ENCODE measurements at regions not wholly inside any gene's neighbourhood (a gene's known extent, or its start where the extent isn't known, plus 50 kb on each side); places are given as distances from the start of the nearest gene placed in this dataset.

DNA sequence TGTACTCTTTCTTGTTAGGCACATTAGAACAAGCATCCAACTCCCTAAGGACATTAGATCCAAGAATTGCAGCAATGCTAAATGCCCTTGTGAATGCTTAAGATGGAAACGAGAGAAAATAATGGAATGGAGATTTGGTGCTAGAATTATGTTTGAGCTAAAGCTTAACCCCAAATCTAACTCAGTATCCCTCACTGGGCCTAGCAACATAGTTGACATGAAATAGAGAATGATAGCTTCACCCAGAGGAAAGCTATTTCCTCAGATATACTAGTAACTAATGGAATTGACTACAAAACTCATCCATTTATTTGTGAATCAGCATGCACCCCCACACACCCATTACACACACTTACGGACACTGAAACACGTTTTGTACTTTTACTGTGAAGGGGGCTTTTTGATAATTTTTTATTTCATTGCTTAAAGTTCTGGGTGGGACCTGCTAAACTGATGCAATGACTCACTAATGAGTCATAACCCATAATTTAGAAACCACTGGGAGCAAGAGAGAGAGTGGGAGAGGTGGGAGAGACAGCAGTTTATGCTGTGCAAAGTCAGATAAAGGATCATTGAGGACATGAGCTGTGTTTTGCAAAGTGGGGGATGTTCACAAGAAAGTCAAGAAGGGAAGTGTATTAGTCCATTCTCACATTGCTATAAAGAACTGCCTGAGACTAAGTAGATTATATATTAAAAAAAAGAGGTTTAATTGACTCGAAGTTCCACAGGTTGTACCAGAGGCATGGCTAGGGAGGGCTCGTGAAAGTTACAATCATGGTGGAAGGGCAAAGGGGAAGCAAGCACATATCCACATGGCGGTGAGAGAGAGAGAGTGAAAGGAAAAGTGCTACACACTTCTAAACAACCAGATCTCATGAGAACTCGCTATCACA, 382.7 kb downstream of the SFMBT2 start:
- DNase-seq (ENCODE audit: low read depth in 1 of 2, low spot score in 1 of 2) = no peak

DNA sequence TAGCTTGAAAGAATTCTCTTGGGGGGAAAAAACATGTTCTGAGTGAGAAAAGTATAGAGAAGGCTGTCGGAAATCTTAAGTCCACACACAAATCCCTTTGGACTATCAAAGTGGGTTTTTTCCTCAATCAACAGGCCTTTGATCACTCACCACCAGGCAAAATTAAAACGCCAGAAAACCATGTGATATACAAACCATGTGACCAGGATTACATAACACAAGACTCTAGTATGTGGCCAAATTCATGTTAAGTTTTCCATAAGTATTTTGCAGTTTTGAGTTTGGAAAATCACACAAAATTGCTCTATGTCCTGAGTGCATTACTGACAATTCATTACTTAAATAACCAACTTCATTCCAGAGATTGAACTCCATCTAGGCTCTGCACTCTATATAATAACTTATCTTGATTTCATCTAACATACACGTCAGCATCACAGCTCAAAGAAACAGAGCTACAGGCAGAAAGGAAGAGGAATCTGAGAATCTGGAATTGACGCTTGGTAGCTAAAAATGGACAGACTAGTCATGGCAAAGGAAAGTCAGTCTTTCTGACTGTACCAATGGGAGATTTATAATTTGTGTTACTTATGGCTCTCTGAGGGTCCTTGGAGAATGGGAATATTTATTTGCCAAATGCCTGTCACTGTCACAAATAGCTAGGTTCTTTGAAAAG, 383.5 kb downstream of the SFMBT2 start:
- DNase-seq (ENCODE audit: low read depth in 1 of 2, low spot score in 1 of 2) = no peak

DNA sequence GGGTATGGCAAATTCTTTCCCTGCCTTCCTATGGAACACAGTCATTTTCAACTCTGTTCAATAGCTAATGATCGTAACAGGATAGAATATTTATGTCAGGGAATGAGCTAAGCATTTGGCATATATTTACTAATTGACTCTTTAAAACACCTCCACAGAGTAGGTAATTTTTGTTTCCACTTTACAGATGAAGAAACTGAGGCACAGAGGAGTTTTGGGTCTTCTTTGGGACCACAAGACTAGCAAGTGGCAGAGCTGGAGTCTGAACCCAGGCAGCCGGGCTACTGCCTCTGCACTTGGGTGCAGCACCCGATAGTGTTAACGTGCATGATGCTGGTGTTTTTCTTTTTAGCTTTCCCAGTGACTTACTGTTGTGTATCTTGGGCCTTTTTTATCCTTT, 384.0 kb downstream of the SFMBT2 start:
- no peak for DNase-seq (ENCODE audit: low read depth in 1 of 2, low spot score in 1 of 2)

DNA sequence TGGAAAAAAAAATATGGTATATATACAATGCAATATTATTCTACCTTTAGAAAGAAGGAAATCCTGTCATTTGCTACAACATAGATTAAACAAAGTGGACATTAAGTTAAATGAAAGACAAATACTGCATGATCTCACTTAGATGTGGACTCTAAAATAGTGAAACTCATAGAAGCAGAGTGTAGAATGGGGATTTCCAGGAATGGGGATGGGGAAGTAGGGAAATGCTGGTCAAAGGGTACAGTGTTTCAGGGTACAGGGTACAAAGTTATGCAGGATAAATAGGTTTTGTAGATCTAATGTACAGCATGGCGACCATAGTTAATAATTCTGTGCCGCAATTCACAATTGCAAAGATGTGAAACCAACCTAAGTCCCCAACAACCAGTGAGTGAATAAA, 385.5 kb downstream of the SFMBT2 start:
- no peak for DNase-seq (ENCODE audit: low read depth in 1 of 2, low spot score in 1 of 2)

DNA sequence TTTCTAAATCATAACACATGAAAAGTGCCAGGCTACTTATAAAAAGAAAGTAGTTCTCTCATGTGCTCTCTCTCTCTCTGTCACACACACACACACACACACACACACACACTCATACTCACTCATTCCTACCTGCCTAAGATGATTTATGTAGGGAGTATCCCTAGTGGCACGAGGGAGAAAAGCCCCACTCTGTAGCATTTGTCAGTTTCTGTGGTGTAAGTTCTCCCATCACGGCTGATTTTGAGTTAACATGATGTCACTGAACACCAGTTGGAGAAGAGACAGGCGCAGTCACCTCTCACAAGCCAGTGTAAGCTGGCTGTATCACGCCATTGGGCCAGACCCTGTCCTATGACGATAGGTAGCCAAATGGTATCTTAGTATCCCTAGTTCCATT, 395.4 kb downstream of the SFMBT2 start:
- no peak for DNase-seq (ENCODE audit: low read depth in 1 of 2, low spot score in 1 of 2)

DNA sequence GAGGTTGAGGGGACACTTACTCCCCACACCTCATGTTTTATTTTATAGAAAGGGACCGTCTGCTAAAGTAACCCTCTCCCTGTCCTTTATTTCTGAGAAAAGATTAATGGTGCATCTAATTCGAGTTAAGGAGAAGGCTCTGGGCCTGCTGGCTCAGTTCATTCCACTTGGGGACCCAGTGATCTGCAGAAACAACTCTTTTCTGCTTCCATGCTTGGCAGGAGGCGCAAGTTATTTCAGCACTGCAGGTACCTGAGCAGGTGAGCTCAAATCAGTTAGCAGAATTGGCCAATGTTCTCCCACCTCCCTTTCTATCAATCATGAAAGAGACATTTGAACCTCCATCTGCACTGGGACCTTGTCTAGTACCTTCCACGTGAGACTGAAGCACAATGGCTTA, 396.1 kb downstream of the SFMBT2 start:
- DNase-seq (ENCODE audit: low read depth in 1 of 2, low spot score in 1 of 2) = no peak

DNA sequence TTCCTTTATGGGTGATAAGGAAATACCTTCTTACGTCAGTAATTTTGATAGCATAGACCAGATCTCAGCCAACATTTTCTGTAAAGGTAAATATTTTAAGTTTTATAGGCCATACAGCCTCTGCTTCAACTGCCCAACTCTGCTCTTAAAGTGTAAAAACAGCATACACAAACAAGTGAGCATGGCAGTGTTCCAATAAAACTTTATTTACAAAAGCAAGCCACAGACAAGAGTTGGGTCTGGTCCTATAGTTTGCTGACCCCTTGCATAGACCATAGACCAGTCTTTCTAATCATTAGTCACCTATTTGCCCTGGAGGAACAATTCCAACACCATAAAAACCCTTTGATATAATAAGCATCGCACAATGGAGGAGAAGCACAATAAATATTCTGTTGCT, 398.8 kb downstream of the SFMBT2 start:
- no peak for DNase-seq (ENCODE audit: low read depth in 1 of 2, low spot score in 1 of 2)

DNA sequence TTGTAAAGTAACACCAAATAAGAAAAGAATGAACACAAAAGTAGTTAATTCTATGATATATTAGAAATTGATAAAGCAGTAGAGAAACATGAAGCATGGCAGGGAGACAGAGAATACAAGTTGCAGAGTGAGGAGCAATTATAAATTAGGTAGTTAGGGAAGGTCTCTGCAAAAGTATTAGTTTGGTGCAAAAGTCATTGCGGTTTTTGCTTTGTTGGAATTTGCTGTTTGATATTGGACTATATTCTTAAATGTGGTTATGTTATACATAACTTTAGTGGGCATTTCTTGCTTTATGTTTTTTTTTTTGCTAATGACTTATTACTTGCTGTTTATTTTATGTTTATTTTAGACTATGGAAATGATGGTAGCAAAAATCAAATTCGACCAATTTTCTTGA, 402.2 kb downstream of the SFMBT2 start:
- DNase-seq (ENCODE audit: low read depth in 1 of 2, low spot score in 1 of 2) = no peak

DNA sequence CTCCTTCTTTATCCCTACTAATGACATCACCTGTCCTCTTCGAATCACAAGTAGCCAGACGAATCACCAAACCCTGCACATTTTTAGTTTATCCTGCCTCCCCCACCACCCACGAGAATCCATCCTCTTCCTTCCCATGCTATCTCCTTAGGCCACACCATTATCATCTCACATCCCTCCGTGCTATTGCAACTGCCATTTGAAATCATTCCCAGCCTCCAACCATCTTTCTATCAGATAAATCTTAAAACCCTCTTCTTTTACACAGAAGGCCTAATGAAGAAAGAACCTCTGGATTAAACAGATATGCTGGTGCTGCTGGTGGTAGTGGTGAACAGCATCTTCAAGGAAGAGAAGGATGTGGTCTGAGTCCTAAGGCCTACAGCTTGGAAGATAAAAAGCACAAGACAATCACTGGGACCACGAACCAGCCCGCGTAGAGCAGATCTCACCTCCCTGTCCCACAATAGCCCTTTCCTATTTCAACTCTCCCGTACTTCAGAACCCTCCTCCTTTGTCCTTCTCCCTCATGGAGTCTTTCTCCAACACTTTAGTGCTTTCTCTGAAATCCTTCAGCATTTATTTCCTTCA, 403.1 kb downstream of the SFMBT2 start:
- DNase-seq (ENCODE audit: low read depth in 1 of 2, low spot score in 1 of 2) = no peak

DNA sequence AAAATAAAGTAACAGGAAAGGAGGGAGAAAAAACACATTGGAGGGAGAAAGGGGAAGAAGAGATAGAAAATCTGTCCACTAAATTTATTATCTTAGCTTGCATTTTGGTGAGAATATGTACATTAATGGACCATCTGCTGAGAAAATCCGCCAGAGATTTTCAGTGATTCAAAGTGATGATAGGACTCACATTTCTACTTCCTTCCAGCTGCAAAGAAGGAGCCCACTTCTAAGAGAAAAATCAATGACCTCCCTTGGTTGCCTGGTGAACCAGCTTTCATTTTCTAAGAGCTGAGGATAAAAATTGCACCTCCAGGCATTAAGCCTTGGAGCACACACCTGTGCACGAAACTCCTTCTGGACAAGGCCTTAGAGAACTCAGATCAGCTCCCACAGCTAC, 404.3 kb downstream of the SFMBT2 start:
- no peak for DNase-seq (ENCODE audit: low read depth in 1 of 2, low spot score in 1 of 2)

DNA sequence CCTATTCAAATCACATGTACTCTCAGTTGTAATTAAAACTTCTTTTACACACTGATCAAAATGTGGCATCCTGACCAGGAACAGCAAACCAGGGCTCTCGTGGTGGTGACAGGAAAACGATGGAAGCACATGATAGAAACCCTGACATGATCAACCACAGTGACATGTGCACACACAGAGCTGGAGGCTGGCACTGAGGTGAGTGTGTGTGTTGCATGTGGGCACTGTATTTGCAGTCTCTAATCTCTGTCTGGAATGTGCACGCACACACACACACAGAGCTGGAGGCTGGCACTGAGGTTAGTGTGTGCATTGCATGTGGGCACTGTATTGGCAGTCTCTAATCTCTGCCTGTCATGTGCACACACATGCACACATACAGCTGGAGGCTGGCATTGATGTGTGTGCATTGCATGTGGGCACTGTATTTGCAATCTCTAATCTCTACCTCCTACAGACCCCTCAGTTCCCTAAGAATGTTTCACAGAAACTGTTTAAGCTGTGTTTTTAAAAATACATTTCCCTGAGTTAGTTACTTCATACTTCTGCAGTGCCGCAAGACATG, 406.9 kb downstream of the SFMBT2 start:
- DNase-seq (ENCODE audit: low read depth in 1 of 2, low spot score in 1 of 2) = no peak

DNA sequence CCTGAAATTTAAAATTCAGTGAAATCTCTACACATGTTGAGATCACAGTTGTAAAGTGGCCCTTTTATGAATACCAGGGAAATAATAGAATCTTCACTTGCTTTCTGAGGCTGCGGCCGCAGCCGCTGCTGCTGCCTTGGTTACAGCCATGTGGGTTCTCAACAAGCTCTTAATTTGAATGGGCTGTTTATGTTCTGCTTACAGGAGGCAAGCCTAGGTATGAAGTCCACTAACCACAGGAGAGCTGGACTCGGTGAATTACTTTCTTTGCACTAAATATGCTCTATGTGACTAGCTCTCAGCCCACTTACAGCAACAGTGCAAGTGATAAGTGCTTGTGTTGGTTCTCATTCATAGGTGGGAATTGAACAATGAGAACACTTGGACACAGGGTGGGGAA, 410.8 kb downstream of the SFMBT2 start:
- no peak for DNase-seq (ENCODE audit: low read depth in 1 of 2, low spot score in 1 of 2)

DNA sequence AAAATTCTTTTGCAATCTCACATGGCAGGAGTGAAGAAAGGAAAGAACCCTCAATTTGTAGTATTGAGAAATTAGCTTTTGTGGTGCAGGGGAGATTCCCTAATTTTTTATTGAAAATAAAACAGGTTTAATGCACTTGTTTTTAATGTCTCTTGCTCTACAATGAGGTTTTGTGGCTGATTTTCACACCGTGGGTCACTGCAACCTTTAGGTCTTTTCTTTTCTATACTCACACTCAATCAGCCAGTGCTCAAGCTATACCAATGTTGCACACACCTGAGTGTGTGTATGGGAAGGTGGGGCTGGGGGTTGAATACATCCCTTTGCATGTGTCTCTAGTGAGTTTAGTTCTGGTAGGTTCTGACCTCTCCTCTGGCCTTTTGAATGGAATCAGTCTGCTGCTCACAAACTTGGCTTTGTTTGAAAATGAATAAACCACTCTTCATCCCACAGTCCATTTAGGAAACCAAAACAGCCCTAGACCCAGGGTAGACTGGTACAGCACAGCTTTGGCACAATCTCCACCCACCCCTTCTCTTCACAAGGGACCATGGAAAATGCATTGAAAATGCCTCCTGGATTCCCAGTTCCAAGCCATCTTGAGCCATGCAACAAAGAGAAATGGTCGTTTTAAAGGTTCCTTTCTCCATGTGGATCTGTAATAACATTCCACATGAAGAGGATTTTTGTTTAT, 411.5 kb downstream of the SFMBT2 start:
- DNase-seq (ENCODE audit: low read depth in 1 of 2, low spot score in 1 of 2) = no peak

DNA sequence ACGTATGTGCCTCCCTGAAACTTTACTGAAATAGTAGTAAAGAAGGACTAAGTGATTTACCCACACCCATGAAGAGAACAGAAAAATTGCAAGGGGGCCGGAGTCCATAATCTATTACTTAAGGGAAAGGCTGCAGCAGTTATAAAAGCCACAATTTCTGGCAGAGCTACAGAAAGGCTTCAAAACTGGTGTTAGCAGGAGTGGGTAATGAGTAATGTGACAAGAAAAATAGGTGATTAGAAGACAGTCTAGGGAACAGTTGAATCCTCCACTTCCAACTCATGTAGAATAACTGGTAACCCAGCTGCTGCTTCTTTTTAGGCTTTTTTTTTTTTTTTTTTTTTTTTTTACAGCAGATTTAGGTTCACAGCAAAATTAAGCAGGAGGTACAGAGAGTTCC, 413.3 kb downstream of the SFMBT2 start:
- no peak for DNase-seq (ENCODE audit: low read depth in 1 of 2, low spot score in 1 of 2)

DNA sequence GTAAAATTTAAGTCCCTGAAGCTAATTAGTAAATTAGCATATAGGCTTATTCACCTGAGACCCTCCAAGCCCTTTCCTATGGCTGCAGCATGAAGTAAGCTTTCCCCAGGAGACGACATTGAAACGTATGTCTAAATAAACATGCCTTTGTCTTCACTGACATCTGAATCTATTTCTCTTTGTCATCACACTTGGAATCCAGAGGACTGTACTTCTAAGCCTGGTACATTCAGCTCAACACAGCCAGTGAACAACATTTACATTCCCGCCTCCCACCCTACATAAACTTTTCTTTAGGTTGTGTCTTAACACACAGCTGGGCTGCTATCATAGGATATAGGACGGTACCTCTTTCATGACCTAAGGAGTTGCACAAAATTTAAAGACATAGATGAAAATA, 414.4 kb downstream of the SFMBT2 start:
- DNase-seq (ENCODE audit: low read depth in 1 of 2, low spot score in 1 of 2) = no peak

DNA sequence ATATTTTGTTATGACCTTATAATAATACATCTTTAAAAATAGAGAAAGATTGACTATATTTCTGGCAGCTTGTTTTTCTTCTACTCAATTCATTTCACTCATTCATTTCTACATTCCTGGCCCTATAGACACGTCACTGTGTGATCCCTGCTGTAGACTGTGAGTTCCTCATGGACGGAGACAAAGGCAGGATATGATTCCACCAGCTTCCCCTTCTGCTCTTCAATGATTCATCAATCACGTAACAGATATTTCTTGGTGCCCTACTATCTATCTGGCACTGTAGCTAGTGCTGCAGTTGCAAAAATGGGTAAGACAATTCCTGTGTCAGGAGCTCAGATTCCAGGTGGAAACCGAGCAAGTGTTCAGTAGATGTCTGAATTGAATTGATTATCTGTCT, 415.0 kb downstream of the SFMBT2 start:
- DNase-seq (ENCODE audit: low read depth in 1 of 2, low spot score in 1 of 2) = no peak

DNA sequence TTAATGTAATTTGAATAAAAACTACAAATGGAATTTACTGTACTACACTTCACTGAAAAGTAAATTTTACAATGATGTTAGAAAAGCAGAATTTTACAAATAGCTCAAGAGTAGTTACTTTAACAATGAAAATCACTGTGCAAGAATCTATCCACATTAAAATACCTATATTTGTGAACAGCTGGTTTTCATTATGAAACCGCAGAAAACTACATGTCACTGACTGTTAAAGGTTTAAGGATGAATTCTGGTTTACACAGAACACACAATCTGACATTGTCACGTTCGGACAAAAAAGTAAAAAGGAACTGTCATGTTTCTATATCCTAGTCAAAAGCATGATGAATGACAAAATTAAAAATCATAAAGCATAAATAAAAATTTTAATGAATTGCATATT, 415.3 kb upstream of the PRKCQ start:
- no peak for DNase-seq (ENCODE audit: low read depth in 1 of 2, low spot score in 1 of 2)

DNA sequence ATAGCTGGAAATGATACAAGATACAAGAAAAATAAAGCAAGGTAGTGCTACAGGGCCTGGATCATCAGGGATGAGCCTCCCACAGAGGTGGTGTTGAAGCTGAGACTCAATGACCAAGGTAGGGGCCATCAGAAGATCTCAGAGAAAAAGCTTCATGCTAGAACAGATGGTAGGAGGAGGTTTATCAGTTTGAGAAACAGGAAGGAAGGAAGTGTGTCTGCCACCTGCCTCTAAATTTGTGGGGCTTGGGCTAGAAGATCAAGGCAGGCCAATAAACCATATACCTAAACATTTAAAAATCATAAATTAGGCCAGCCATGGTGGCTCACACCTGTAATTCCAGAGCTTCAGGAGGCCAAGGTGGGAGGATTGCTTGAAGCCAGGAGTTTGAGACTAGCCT, 410.8 kb upstream of the PRKCQ start:
- no peak for DNase-seq (ENCODE audit: low read depth in 1 of 2, low spot score in 1 of 2)

DNA sequence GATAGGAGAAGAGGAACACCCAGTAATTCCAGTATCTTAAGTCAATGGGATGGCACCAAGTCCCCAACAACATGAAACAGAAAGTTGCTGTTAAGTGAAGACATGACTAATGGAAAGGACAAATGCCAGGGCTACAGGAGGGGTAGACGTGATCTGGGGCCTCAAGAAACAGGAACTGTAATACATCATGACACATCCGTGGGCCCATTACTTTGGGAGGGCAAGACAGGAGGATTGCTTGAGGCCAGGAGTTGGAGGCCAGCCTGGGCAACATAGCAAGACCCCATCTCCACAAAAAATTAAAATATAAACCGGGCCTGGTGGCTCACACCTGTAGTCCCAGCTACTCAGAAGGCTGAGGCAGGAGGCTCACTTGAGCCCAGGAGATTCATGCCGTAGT, 408.6 kb upstream of the PRKCQ start:
- no peak for DNase-seq (ENCODE audit: low read depth in 1 of 2, low spot score in 1 of 2)

DNA sequence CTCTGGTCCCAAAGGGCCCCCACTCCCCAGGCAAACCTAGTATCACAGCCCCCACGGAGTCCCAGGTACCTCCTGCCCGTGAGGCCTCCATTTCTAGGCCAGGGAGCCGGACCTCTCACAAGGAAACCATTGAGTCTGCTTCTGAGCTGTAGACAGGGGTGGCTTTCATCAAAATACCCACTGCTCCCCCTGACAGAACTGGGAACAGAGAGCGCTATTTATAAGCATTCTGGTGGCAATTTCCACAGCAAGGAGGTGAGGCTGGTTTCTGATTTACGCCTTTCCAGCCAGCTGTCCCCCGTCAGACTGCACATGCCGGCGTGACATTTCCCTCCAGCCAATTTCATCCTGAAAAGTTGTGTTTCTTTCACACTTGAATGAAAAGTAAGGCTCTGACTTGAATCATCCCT, 407.5 kb upstream of the PRKCQ start:
- DNase-seq (ENCODE audit: low read depth in 1 of 2, low spot score in 1 of 2) = no peak

DNA sequence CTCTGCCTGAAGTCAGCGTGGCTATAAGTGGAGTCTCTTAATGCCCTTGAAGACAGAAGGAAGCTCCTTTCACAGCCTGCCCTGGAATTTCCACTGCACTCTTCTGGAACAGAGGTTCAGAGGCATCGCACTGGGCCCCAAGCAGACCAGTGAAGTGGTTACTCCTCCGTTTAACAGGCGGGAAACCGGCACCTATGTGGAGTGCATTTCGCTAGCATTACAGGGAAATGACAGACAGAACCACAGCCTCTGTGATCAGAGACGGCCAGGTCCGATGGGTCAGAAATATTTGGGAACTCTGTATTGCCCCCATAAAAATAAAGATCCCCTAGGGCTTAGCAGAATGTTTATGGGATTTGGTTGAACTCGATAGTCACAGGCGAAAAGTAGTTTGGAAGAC, 406.9 kb upstream of the PRKCQ start:
- DNase-seq (ENCODE audit: low read depth in 1 of 2, low spot score in 1 of 2) = no peak

Measured in activated T-helper 1 cell treated with anti-CD3 and anti-CD28 coated beads, Interleukin-2, amount 50 U/mL, for 16 hours (primary cell).